HG03378 (cell line): ENCODE measurements at regions not wholly inside any gene's neighbourhood (a gene's known extent, or its start where the extent isn't known, plus 50 kb on each side); places are given as distances from the start of the nearest gene placed in this dataset.
"Not testable (repeated sequence)": the region's sequence is repeated elsewhere in the genome, so short reads cannot be mapped to it uniquely, and the experiment has no call there.

Source experiments
- ATAC-seq: cut with Tn5 transposase; IDR thresholded peaks from one replicate; pipeline ENCODE4 v1.9.1; 2021; ENCODE audit warnings: mild to moderate bottlenecking, moderate library complexity; ENCODE audit not compliant: unreplicated experiment

GRCh38 chr14:105653921-105654320 is 127.5 kb downstream of the TMEM121 start:
- ATAC-seq = not testable (repeated sequence)

DNA sequence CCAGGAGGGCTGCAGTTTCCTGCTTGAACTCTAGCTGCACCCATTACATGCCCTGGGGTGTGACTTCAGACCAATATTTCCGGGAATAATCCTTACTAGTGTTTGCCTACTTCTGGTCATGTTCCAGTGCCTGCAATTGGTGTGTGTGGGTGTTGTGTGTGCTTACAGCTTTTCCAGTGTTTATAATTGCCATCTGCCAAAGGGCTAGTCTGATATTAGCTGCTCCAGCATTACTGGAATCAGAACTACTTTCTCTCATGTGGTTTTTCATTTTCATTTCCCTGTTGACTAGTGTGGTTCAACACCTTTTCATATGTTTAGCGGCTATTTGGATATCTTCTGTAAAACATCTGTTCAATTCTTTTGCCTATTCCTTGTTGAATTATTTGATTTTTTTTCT is 132.9 kb downstream of the TMEM121 start:
- ATAC-seq = not testable (repeated sequence)

GRCh38 chr14:105659935-105660527 is 133.6 kb downstream of the TMEM121 start:
- ATAC-seq = no peak

- no peak for ATAC-seq
These were observed 134.6 kb downstream of the TMEM121 start for GRCh38 chr14:105660816-105661531.

GRCh38 chr14:105662043-105662442 is 135.7 kb downstream of the TMEM121 start:
- not testable (repeated sequence) for ATAC-seq

GRCh38 chr14:105662592-105662991 is 136.2 kb downstream of the TMEM121 start:
- ATAC-seq = not testable (repeated sequence)

DNA sequence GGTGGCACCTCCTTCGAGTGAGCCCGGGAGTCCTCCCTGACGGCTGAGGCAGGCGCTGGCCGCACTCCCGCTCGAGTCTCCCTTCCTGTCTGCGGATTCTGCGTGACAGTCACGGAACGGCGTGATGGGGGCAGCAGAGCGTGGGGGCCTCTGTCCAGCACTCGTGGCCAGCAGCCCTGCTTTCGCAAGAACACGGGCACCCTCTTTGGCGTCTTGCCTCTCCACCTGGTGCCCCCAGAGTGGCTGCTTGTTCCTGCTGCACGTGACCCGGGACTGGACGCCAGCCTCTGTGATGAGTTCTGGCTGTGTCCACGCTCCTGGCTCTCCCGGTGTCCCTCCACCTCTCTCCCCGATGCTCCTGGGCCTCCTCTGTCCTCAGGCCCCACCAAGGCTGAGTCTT is 136.9 kb downstream of the TMEM121 start:
- ATAC-seq = not testable (repeated sequence)

DNA sequence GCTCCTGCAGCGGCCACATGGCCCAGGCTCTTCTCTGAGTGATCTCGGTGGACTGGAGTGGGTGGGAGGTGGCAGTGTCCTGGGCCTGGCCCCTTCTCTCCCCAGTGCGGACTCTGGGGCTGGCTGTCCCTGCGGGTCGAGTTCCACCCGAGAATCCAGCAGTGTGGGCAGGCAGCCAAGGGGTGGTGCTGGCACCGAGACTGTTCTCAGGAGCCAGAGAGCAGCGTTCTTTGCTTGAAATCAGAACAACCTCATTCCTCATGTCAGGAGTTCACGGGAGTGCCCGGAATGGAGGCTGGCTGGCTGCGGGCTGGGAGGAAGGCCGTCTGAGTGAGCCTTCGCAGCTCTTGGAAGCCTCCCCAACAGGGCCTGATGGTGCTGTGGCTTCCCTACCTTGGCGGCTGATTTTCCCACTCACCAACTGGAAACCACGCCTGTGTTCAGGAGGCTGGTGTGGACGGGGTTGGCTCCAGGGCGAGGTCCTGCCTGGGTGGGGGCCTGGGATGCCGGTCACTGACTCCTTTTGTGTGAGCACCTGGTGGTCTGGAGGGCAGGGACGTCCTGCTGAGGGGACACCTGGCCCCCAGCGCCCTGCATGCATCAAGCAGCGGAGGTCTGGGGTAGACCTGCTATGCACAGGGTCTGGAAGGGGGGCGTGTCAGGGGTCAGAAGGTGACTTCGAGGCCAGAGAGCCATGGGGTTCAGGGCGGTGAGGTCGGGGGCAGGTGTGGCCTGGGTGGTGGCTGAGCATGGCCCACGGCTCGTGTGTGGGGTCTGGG is 137.6 kb downstream of the TMEM121 start:
- ATAC-seq = not testable (repeated sequence)

- ATAC-seq = no peak
These were observed 138.3 kb downstream of the TMEM121 start for GRCh38 chr14:105664691-105665090.

GRCh38 chr14:105665247-105665950 is 139.0 kb downstream of the TMEM121 start:
- ATAC-seq = no peak

DNA sequence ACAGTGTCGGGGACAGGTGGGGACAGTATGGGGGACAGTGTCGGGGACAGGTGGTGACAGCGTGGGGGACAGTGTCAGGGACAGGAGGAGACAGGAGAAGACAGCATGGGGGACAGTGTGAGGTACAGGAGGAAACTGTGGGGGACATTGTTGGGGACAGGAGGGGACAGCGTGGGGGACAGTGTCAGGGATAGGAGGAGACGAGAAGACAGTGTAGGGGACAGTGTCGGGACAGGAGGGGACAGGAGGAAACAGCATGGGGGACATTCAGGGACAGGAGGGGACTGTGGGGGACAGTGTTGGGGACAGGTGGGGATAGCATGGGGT is 139.5 kb downstream of the TMEM121 start:
- ATAC-seq = no peak

- no peak for ATAC-seq
These were observed 140.0 kb downstream of the TMEM121 start for GRCh38 chr14:105666420-105666819.

DNA sequence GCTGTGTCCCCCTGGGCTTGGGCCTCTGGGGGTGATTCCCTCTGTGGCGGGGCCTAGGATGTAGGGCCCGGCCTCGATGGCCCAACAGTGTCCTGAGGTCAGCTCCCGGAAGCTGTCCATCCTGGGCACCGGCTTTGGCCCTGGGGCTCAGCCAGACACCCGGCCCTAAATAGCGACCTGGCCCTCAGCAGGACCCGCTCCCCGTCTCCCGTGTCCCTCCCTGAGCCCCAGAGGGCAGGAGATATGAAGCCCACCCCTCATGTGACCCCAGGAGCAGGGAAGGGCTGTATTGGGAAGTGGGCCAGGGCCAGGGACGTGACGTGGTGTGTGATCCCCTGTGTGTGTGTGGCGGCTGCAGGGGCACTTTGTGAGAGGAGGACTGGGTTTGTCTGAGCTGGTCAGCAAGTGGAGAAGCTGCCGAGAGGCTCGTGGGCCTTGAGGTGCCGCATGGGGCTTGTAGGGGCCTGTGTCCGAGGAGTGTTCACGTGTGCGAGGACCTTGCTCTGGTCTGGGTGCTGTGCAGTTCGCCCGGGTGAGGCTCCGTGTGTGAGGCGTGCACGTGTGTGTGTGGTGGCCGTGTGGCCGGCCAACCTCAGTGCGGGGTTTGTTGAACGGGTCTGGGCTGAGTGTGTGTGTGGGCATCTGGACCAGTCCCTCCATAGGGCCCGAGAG is 140.7 kb downstream of the TMEM121 start:
- ATAC-seq = not testable (repeated sequence)

- ATAC-seq = not testable (repeated sequence)
These were observed 141.3 kb downstream of the TMEM121 start for GRCh38 chr14:105667663-105668020.

- not testable (repeated sequence) for ATAC-seq
These were observed 141.6 kb downstream of the TMEM121 start for GRCh38 chr14:105668021-105668420.

DNA sequence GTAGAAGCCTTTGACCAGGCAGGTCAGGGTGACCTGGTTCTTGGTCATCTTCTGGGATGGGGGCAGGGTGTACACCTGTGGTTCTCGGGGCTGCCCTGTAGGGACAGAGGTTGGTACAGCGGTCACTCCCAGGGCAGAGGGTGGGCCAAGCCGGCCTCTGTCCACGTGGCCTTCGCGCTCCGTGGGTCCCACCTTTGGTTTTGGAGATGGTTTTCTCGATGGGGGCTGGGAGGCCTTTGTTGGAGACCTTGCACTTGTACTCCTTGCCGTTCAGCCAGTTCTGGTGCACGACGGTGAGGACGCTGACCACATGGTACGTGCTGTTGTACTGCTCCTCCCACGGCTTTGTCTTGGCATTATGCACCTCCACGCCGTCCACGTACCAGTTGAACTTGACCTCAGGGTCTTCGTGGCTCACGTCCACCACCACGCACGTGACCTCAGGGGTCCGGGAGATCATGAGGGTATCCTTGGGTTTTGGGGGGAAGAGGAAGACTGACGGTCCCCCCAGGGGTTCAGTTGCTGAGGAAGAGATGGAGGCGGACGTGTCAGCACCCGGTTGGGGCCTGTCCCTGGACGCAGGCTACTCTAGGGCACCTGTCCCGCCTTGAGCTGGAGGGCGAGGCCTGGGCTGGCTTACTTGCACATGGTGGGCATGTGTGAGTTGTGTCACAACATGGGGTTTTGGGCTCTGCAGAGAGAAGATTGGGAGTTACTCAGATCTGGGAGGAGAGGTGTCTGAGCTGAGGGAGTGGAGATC is 142.3 kb downstream of the TMEM121 start:
- not testable (repeated sequence) for ATAC-seq

GRCh38 chr14:105669231-105669610 is 142.8 kb downstream of the TMEM121 start:
- ATAC-seq = not testable (repeated sequence)

- not testable (repeated sequence) for ATAC-seq
These were observed 143.3 kb downstream of the TMEM121 start for GRCh38 chr14:105669646-105670045.

DNA sequence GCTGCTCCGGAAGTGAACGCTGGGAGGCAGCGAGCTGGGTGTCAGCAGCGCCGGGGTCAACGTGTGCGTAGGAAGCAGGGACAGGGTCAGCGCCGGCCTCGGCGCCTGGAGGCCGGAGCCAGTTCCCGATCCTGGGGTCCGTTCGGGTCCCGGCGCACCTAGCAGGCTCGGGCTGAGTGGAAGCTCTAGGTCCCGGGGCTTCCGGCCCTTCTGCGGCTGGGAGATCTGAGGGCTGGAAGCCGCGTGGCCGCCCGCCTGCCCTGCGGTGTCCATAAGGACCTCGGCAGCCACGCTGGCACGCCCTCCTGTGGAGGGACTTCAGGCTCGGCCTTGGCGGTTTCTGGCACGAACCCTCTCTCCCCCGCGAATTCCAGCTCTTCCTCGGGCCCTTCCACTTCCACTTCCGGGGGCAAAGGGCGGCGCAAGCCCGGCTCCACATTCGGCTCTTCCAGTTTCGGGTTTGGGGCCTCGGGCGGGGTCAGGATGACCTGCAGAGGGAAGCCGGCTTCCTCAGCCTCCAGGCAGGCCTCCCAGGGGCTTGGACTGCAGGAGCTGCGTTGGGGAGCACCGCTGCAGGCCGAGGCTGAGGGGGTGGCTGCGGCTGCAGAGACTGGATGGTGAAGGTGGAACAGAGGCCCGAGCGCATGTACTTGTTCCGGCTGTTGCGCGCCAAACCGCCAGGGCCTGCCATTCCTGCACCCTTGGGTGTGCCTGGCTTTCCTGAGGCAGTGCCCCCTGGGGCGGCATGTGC is 146.2 kb downstream of the TMEM121 start:
- not testable (repeated sequence) for ATAC-seq
